Esophagus muscularis mucosa (tissue), 4 donors: ENCODE measurements at regions not wholly inside any gene's neighbourhood (a gene's known extent, or its start where the extent isn't known, plus 50 kb on each side); places are given as distances from the start of the nearest gene placed in this dataset.

ENCODE experiments used
- CTCF ChIP-seq, 3 experiments: fragments of 200-600 bp in 2 of 3; fragments of 450-650 bp in 1 of 3; sonication (generic) in 2 of 3; IDR thresholded peaks; one replicate each; pipeline ENCODE4 v1.5.1; 2017 to 2019; ENCODE audit warnings: antibody characterized with exemption in 3 of 3, mild to moderate bottlenecking in 2 of 3, moderate library complexity in 1 of 3
- EP300 ChIP-seq: sonication (generic); formaldehyde crosslinking; IDR thresholded peaks from one replicate; pipeline ENCODE4 v1.6.1; 2017; ENCODE audit warnings: antibody characterized with exemption
- POLR2A ChIP-seq: fragments of 450-650 bp; IDR thresholded peaks from one replicate; pipeline ENCODE4 v1.6.1; 2017; ENCODE audit warnings: antibody characterized with exemption, moderate library complexity, mild to moderate bottlenecking, low read depth
- POLR2AphosphoS5 ChIP-seq, 2 donors: sonication (generic); formaldehyde crosslinking; IDR thresholded peaks; one replicate each; pipeline ENCODE4 v1.6.1; 2017; ENCODE audit warnings: antibody characterized with exemption in 2 of 2

GRCh38 chr21:35764077-35764476 lies 296.2 kb downstream of the SETD4 start:
- no peak for TF ChIP-seq CTCF (IDR thresholded peaks at IDR 0.05)
- TF ChIP-seq POLR2A = no peak
- TF ChIP-seq EP300 = no peak
- TF ChIP-seq POLR2AphosphoS5 (IDR thresholded peaks at IDR 0.05) = no peak
